Ascending aorta (tissue), 2 donors: ENCODE measurements at regions not wholly inside any gene's neighbourhood (a gene's known extent, or its start where the extent isn't known, plus 50 kb on each side); places are given as distances from the start of the nearest gene placed in this dataset.
"Not testable (repeated sequence)": the region's sequence is repeated elsewhere in the genome, so short reads cannot be mapped to it uniquely, and the experiment has no call there.

Experiments used
- DNase-seq, 2 donors: peaks; one replicate each; pipeline ENCODE4 v3.0.0-alpha.2; 2019; ENCODE audit warnings: low spot score in 2 of 2
- H3K27ac ChIP-seq, 2 donors: fragments of 200-600 bp; sonication (generic); one replicate each; pipeline ENCODE4 v1.5.1; 2016 to 2017; ENCODE audit warnings: mild to moderate bottlenecking in 1 of 2
- H3K27me3 ChIP-seq: fragments of 200-600 bp; sonication (generic); one replicate; pipeline ENCODE4 v1.5.1; 2017
- H3K36me3 ChIP-seq, 2 donors: fragments of 200-600 bp; sonication (generic); one replicate each; pipeline ENCODE4 v1.5.1; 2016
- H3K4me1 ChIP-seq, 2 donors: fragments of 200-600 bp; sonication (generic); one replicate each; pipeline ENCODE4 v1.5.1; 2016 to 2017; ENCODE audit warnings: mild to moderate bottlenecking in 1 of 2
- H3K4me3 ChIP-seq, 2 donors: fragments of 200-600 bp; sonication (generic); one replicate each; pipeline ENCODE4 v1.5.1; 2016 to 2017; ENCODE audit warnings: mild to moderate bottlenecking in 1 of 2
- H3K9me3 ChIP-seq, 2 donors: fragments of 200-600 bp; sonication (generic); one replicate each; pipeline ENCODE4 v1.5.1; 2016
- intact Hi-C: fragments of 100-400 bp; cut with DNase I; formaldehyde crosslinking; loops from one replicate; pipeline ENCODE4 v1.15.1; 2023
- TF ChIP-seq, protein P1 (sequence below), 3 experiments: fragments of 200-600 bp in 2 of 3; fragments of 450-650 bp in 1 of 3; sonication (generic) in 2 of 3; IDR thresholded peaks; one replicate each; pipeline ENCODE4 v1.5.1; 2016 to 2019; ENCODE audit warnings: antibody characterized with exemption in 3 of 3, mild to moderate bottlenecking in 1 of 3, moderate library complexity in 1 of 3

DNA sequence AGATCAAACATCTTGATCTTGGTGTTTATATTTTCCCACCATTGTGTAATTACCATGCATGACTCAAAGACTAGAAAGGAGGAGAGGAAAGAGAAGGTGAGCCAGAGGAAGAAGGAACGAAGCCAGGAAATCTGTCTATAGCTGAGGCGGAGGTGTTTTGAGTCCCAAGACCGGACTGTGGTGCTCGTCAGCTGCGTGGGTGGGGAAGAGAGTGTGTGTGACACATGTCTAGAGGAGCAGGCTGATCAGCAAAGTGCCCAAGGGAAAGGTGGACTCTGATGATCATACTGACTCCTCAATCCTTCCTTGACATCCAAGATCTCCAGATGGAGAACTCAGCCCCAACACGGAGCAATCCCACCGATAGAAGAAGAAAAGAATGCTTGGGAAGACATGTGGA is 189.5 kb upstream of the MINDY3 start:
- no peak overlapping the region for H3K4me3 ChIP-seq

DNA sequence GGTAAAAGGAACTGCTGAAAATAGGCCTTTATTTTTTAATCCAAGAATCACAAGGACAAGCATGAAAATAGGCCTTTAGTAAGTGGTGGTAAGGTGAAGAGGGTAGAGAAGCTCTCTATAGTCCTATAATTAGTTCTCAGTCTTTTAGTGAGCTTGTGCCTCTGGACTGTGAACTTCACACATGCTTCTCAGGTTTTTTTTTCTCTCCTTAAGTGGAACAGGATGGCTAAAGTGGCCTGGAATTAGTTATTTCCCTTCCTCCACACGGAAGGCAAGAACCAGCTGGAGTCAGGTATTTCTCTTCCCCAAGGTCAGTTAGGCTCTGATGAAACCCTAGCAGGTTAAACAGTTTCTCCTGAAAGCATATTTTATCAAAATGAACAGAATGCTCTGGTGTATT is 203.0 kb upstream of the MINDY3 start:
- H3K27me3 ChIP-seq: no peaks in the 10 kb centered on the region
- intact Hi-C loops: no loop called here
- H3K4me1 ChIP-seq: no peaks in the 10 kb centered on the region
- no peak for DNase-seq
- no peak overlapping the region for H3K4me3 ChIP-seq
- H3K36me3 ChIP-seq: no peaks in the 10 kb centered on the region
- TF ChIP-seq, protein P1, sequence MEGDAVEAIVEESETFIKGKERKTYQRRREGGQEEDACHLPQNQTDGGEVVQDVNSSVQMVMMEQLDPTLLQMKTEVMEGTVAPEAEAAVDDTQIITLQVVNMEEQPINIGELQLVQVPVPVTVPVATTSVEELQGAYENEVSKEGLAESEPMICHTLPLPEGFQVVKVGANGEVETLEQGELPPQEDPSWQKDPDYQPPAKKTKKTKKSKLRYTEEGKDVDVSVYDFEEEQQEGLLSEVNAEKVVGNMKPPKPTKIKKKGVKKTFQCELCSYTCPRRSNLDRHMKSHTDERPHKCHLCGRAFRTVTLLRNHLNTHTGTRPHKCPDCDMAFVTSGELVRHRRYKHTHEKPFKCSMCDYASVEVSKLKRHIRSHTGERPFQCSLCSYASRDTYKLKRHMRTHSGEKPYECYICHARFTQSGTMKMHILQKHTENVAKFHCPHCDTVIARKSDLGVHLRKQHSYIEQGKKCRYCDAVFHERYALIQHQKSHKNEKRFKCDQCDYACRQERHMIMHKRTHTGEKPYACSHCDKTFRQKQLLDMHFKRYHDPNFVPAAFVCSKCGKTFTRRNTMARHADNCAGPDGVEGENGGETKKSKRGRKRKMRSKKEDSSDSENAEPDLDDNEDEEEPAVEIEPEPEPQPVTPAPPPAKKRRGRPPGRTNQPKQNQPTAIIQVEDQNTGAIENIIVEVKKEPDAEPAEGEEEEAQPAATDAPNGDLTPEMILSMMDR (IDR thresholded peaks at IDR 0.05): no peak
- H3K27ac ChIP-seq: no peak overlapping the region
- no peaks in the 10 kb centered on the region for H3K9me3 ChIP-seq

More for the DNA sequence above, 189.5 kb upstream of the MINDY3 start:
- no peak for DNase-seq
- no peaks in the 10 kb centered on the region for H3K9me3 ChIP-seq
- no peaks in the 10 kb centered on the region for H3K36me3 ChIP-seq
- TF ChIP-seq, protein P1 (IDR thresholded peaks at IDR 0.05): no peak
- intact Hi-C loops: no loop called here
- no peaks in the 10 kb centered on the region for H3K4me1 ChIP-seq
- H3K27me3 ChIP-seq: no peaks in the 10 kb centered on the region
- H3K27ac ChIP-seq: no peak overlapping the region

DNA sequence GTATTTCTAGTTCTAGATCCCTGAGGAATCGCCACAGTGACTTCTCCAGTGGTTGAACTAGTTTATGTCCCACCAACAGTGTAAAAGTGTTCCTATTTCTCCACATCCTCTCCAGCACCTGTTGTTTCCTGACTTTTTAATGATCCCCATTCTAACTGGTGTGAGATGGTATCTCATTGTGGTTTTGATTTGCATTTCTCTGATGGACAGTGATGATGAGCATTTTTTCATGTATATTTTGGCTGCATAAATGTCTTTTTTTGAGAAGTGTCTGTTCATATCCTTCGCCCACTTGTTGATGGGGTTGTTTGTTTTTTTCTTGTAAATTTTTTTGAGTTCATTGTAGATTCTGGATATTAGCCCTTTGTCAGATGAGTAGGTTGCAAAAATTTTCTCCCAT is 223.2 kb upstream of the MINDY3 start:
- H3K27ac ChIP-seq: not testable (repeated sequence)

DNA sequence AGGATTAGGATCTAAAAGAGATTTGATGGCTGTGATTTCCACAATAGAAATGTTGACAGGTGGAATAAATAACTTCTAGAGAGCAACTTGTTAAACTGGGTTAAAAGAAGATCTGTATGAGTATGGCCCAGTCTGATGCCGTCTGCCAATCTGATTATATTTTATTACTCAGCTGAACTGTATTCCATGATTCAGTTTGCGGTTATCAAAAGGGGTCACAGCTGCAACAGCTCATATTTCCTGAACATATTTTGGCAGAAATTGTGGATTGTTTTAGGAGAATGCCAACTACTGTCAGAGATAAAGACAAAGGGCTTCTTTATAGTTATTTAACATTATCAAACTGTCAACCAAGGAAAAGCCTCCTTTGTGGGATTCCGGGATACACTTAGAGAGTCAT is 244.8 kb upstream of the MINDY3 start:
- no peaks in the 10 kb centered on the region for H3K4me1 ChIP-seq
- H3K4me3 ChIP-seq: no peak overlapping the region
- H3K9me3 ChIP-seq: no peaks in the 10 kb centered on the region
- TF ChIP-seq, protein P1 (IDR thresholded peaks at IDR 0.05): no peak
- H3K36me3 ChIP-seq: no peaks in the 10 kb centered on the region
- no peak overlapping the region for H3K27ac ChIP-seq
- no peak for DNase-seq
- no peaks in the 10 kb centered on the region for H3K27me3 ChIP-seq
- intact Hi-C loops: no loop called here

More for the DNA sequence above, 223.2 kb upstream of the MINDY3 start:
- H3K4me1 ChIP-seq, intact Hi-C loops, H3K9me3 ChIP-seq, DNase-seq, H3K27me3 ChIP-seq, H3K36me3 ChIP-seq, H3K4me3 ChIP-seq: not testable (repeated sequence)

DNA sequence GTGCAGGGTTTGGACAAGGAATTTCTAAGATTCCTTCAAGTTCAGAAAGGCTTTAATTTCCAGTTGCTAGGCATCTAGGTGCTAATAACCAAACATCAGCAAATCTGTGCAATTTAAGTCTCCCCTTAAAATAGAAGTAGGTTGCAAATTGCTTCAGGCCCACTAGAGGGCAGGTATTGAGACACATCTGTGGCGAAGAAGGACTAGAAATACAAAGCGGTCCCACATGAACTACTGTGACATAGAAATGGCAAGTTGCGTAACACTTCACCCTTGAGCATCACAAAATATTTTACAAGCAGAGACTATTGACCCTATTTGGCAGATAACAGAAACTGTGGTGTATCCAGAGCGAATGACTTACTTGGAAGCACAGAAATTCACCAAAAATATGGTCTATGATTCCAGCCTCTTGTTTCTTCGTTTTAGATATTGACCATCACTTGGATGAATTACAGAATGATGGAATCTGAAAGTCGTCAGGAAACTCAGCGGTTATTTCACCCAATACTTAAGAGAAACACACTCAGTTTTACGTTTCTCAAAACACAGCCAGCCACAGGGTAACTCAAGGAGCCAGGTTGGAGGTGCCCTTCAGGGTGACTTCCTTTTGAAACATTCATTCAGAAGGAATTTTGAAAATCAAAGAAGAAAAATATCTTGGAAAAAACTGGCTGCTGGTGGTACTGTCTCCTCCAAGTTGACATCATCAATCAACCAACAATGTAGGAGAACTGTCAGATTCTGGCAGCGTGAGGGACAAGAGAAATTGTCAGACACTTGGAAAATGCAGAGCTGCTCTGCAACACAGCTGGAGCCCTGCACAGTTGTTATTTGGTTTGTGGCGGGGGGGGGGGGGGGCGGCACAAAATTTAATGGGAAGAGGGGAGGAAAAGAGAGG is 256.3 kb upstream of the MINDY3 start:
- TF ChIP-seq, protein P1 (IDR thresholded peaks at IDR 0.05): peak in 2 of 3 experiments; percentile 21 to 37
- Histone ChIP-seq H3K36me3 (no peaks in the 10 kb centered on the region), H3K27ac (no peak overlapping the region), H3K4me1 (no peaks in the 10 kb centered on the region), H3K27me3 (no peaks in the 10 kb centered on the region), H3K4me3 (no peak overlapping the region), H3K9me3 (no peaks in the 10 kb centered on the region)
- intact Hi-C loops: no loop called here
- no peak for DNase-seq

DNA sequence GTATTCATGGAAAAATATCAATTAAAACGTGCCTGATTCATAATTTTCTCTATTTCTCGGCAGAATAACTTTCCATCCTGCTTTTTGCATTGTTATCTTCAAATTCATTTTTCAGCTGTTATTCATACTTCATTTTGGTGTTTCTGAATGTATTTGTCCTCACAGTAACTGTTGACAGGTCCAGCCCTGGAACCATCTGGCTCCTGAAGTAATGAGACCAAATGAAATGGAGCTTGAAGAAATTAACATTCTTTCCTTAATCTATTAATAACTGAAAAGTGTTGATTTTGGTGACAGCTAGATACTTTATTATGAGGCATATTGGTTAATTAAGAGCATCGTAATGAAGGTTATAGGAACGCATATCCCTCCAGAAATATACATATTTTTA is 257.0 kb upstream of the MINDY3 start:
- H3K36me3 ChIP-seq: no peaks in the 10 kb centered on the region
- intact Hi-C loops: no loop called here
- no peaks in the 10 kb centered on the region for H3K27me3 ChIP-seq
- TF ChIP-seq, protein P1 (IDR thresholded peaks at IDR 0.05): no peak
- H3K9me3 ChIP-seq: no peaks in the 10 kb centered on the region
- H3K27ac ChIP-seq: no peak overlapping the region
- DNase-seq: no peak
- H3K4me1 ChIP-seq: no peaks in the 10 kb centered on the region
- no peak overlapping the region for H3K4me3 ChIP-seq
